Esophagus muscularis mucosa (tissue), 3 donors: ENCODE measurements at regions not wholly inside any gene's neighbourhood (a gene's known extent, or its start where the extent isn't known, plus 50 kb on each side); places are given as distances from the start of the nearest gene placed in this dataset.
"Not testable (repeated sequence)": the region's sequence is repeated elsewhere in the genome, so short reads cannot be mapped to it uniquely, and the experiment has no call there.

Source experiments
- POLR2A ChIP-seq: fragments of 450-650 bp; IDR thresholded peaks from one replicate; pipeline ENCODE4 v1.6.1; 2017; ENCODE audit warnings: antibody characterized with exemption, moderate library complexity, mild to moderate bottlenecking, low read depth
- POLR2AphosphoS5 ChIP-seq, 2 donors: sonication (generic); formaldehyde crosslinking; IDR thresholded peaks; one replicate each; pipeline ENCODE4 v1.6.1; 2017; ENCODE audit warnings: antibody characterized with exemption in 2 of 2
- TF ChIP-seq, protein P1 (sequence below), 3 experiments: fragments of 200-600 bp in 2 of 3; fragments of 450-650 bp in 1 of 3; sonication (generic) in 2 of 3; IDR thresholded peaks; one replicate each; pipeline ENCODE4 v1.5.1; 2017 to 2019; ENCODE audit warnings: antibody characterized with exemption in 3 of 3, mild to moderate bottlenecking in 2 of 3, moderate library complexity in 1 of 3

- TF ChIP-seq, protein P1, sequence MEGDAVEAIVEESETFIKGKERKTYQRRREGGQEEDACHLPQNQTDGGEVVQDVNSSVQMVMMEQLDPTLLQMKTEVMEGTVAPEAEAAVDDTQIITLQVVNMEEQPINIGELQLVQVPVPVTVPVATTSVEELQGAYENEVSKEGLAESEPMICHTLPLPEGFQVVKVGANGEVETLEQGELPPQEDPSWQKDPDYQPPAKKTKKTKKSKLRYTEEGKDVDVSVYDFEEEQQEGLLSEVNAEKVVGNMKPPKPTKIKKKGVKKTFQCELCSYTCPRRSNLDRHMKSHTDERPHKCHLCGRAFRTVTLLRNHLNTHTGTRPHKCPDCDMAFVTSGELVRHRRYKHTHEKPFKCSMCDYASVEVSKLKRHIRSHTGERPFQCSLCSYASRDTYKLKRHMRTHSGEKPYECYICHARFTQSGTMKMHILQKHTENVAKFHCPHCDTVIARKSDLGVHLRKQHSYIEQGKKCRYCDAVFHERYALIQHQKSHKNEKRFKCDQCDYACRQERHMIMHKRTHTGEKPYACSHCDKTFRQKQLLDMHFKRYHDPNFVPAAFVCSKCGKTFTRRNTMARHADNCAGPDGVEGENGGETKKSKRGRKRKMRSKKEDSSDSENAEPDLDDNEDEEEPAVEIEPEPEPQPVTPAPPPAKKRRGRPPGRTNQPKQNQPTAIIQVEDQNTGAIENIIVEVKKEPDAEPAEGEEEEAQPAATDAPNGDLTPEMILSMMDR (IDR thresholded peaks at IDR 0.05), result not testable (repeated sequence)
- TF ChIP-seq POLR2AphosphoS5 (IDR thresholded peaks at IDR 0.05); POLR2A: not testable (repeated sequence)
Measured at GRCh38 chr2:111407632-111408194, 287.0 kb downstream of the BCL2L11 start.
